ENCODE measurements at regions not wholly inside any gene's neighbourhood (a gene's known extent, or its start where the extent isn't known, plus 50 kb on each side); places are given as distances from the start of the nearest gene placed in this dataset.

DNA sequence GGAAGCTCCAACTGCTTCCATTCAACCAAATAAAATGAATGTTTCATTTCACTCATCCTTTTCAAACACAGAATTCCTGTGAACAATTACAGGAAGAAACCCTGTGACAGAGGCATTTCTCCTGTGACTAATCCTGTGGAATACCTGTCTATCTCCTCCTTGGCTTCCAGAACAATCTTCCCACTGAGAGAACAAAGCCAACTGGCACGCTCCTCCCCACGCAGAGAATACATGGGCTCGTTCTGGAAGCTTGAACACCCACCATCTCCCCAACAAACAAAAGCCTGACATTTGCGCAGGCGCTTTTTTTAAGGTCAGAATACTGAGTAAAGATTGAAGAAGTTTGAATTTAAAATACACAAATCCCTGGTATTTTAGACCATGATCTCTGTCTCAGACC lies 104.7 kb upstream of the SLC66A3 start:
- H2AK5ac ChIP-seq (ENCODE audit: insufficient read length, low read length) = no peak overlapping the region
- no peak overlapping the region for H2BK20ac ChIP-seq (ENCODE audit: low read depth, low read length, poor library complexity, severe bottlenecking)
- H4K20me1 ChIP-seq (ENCODE audit: control insufficient read depth, insufficient read depth, insufficient read length) = no peaks in the 10 kb centered on the region
- no peak overlapping the region for H4K8ac ChIP-seq (replicated peaks; ENCODE audit: insufficient read length, low read depth, low read length)
- no peak overlapping the region for H3K56ac ChIP-seq (ENCODE audit: insufficient read length, low read depth, low read length)
- TF ChIP-seq, protein P1, sequence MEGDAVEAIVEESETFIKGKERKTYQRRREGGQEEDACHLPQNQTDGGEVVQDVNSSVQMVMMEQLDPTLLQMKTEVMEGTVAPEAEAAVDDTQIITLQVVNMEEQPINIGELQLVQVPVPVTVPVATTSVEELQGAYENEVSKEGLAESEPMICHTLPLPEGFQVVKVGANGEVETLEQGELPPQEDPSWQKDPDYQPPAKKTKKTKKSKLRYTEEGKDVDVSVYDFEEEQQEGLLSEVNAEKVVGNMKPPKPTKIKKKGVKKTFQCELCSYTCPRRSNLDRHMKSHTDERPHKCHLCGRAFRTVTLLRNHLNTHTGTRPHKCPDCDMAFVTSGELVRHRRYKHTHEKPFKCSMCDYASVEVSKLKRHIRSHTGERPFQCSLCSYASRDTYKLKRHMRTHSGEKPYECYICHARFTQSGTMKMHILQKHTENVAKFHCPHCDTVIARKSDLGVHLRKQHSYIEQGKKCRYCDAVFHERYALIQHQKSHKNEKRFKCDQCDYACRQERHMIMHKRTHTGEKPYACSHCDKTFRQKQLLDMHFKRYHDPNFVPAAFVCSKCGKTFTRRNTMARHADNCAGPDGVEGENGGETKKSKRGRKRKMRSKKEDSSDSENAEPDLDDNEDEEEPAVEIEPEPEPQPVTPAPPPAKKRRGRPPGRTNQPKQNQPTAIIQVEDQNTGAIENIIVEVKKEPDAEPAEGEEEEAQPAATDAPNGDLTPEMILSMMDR (conservative IDR thresholded peaks at IDR 0.05) = no peak
- no peak overlapping the region for H3K18ac ChIP-seq (ENCODE audit: insufficient read length, low read depth, low read length)
- Mint-ChIP-seq H3K4me3 (no peak overlapping the region), H3K9me3 (no peaks in the 10 kb centered on the region), H3K36me3 (ENCODE audit: insufficient read depth in 1 of 3, low read depth in 3 of 3) (no peaks in the 10 kb centered on the region), H3K4me1 (no peaks in the 10 kb centered on the region; a peak in 2 of 4 replicates), H3K27me3 (ENCODE audit: low read depth) (no peaks in the 10 kb centered on the region; the same call in 1 of the 2 replicates), H3K27ac (no peak overlapping the region; a peak in 1 of 7 replicates)
- no peak for DNase-seq
- no peak overlapping the region for H4K5ac ChIP-seq (ENCODE audit: insufficient read length, low read depth, low read length)
- no CpG with 5 or more reads among the region's 5 CpGs for WGBS (ENCODE audit: extremely low coverage, insufficient read length, low lambda C conversion rate)
- no peak overlapping the region for H2BK12ac ChIP-seq (ENCODE audit: insufficient read length, low read depth, low read length)
- no peak overlapping the region for H3K14ac ChIP-seq (ENCODE audit: insufficient read depth, low read length)
- no peaks in the 10 kb centered on the region for H3K9me3 ChIP-seq (ENCODE audit: control insufficient read depth, low read depth, low read length)
- no peak overlapping the region for H3K23ac ChIP-seq (ENCODE audit: insufficient read length, low read depth, low read length)
- no peak overlapping the region for H3K4ac ChIP-seq (ENCODE audit: low read depth, low read length)
- H3K79me1 ChIP-seq (ENCODE audit: insufficient read depth, low read depth, low read length, poor library complexity, severe bottlenecking) = no peaks in the 10 kb centered on the region
- no peak overlapping the region for H3K27ac ChIP-seq (ENCODE audit: insufficient read length, low read depth, low read length)
- no peaks in the 10 kb centered on the region for H3K23me2 ChIP-seq (ENCODE audit: insufficient read length, low read depth, low read length, poor library complexity, severe bottlenecking)
- no peak overlapping the region for H2BK5ac ChIP-seq (ENCODE audit: insufficient read length, low read length)
- no peak overlapping the region for H3K4me2 ChIP-seq (ENCODE audit: insufficient read depth, insufficient read length, low read length)
- H2AFZ ChIP-seq (ENCODE audit: low read length) = no peak overlapping the region
- H4K91ac ChIP-seq (ENCODE audit: insufficient read length, low read depth, low read length) = no peak overlapping the region
- no peak overlapping the region for H3K9ac ChIP-seq (ENCODE audit: extremely low read depth, insufficient read length, low read length)
- H2BK15ac ChIP-seq (ENCODE audit: low read depth, low read length) = no peak overlapping the region
- no peaks in the 10 kb centered on the region for H3K27me3 ChIP-seq (ENCODE audit: insufficient read depth, low read length)
- no peak overlapping the region for H3T11ph ChIP-seq (ENCODE audit: low read length)
- no peak overlapping the region for H2BK120ac ChIP-seq (ENCODE audit: low read depth, low read length, poor library complexity, severe bottlenecking)
- H3K79me2 ChIP-seq (ENCODE audit: insufficient read depth, low read length) = no peaks in the 10 kb centered on the region
- H3K4me1 ChIP-seq (ENCODE audit: insufficient read depth, low read length) = no peaks in the 10 kb centered on the region
